ENCODE measurements at regions not wholly inside any gene's neighbourhood (a gene's known extent, or its start where the extent isn't known, plus 50 kb on each side); places are given as distances from the start of the nearest gene placed in this dataset.
"Not testable (repeated sequence)": the region's sequence is repeated elsewhere in the genome, so short reads cannot be mapped to it uniquely, and the experiment has no call there.

DNA sequence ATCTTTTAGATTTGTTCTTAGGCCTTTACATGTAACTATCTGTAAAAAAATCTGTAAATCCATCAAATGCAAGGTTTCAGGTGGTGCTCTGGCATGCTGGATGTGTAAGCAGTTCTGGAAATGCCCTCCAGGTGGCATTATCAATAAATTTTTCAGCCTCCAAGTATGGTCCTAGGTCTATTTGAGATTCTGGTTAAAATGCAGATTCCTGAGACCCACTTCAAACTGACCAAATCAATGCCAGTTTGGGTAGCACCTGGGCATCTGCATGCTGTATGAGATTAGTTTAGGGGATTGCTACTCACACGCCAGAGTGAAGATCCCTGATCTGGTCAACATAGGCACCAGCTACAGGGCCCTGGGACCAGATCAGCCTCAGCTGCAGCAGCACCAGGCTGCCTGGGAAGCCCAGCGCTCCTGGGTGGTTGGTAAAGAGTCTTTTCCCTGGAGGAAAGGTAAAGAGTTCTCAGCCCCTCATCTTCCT, 507.3 kb upstream of the CITED2 start:
- peak; percentile 21 for DNase-seq (ENCODE audit: low spot score)

- DNase-seq (ENCODE audit: low spot score), result no peak
Observed at GRCh38 chr6:139881236-139881635, 506.8 kb upstream of the CITED2 start.

GRCh38 chr6:139879823-139880356, 505.4 kb upstream of the CITED2 start:
- no peak for DNase-seq (ENCODE audit: low spot score)

DNA sequence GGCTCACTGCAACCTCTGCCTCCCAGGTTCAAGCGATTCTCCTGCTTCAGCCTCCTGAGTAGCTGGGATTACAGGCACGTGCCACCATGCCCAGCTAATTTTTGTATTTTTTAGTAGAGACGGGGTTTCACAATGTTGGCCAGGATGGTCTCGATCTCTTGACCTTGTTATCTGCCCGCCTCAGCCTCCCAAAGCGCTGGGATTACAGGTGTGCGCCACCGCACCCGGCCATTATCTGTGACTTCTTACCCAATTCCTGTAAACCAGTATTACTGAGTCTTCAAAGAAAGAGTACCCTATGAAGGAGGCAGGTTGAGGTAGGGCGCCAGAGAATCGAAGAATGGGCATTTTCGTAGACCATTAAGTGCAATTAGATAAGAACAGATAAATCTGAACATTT, 504.8 kb upstream of the CITED2 start:
- not testable (repeated sequence) for DNase-seq (ENCODE audit: low spot score)

DNA sequence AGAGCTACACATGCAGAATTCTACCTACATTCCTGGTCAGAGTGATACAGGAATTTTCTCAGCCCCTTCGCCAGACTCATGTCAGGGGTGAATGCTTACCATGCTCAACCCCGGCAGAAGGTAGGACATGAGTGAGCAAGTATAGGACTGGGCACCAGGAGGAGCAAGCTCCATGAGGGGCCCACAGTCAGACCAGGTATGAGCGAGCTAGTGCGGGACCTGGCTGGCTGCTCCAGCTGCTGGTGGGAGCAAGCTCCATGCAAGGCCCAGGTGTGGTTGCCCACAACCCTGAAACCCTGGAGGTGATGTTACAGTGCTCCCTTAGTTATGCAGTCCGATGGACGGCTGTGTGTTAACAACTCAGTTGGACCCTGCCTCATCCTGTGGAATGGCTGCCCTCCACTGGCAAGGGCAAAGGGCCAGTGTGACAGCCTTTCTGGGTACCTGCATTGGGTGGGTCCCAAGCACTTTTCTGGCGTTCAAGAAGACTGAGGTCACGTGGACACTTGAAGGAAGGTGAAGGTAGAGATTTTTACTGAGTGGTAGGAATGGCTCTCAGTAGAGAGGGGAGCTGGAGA, 503.5 kb upstream of the CITED2 start:
- DNase-seq (ENCODE audit: low spot score), result no peak

- DNase-seq (ENCODE audit: low spot score), result no peak
Observed at GRCh38 chr6:139872665-139873064, 498.2 kb upstream of the CITED2 start.

GRCh38 chr6:139871803-139872510, 497.5 kb upstream of the CITED2 start:
- no peak for DNase-seq (ENCODE audit: low spot score)

- no peak for DNase-seq (ENCODE audit: low spot score)
Observed at GRCh38 chr6:139871165-139871710, 496.8 kb upstream of the CITED2 start.

GRCh38 chr6:139868576-139868975, 494.1 kb upstream of the CITED2 start:
- no peak for DNase-seq (ENCODE audit: low spot score)

- no peak for DNase-seq (ENCODE audit: low spot score)
Observed at GRCh38 chr6:139863964-139864363, 489.5 kb upstream of the CITED2 start.

GRCh38 chr6:139863346-139863745, 488.9 kb upstream of the CITED2 start:
- no peak for DNase-seq (ENCODE audit: low spot score)

- no peak for DNase-seq (ENCODE audit: low spot score)
Observed at GRCh38 chr6:139862311-139862710, 487.9 kb upstream of the CITED2 start.

GRCh38 chr6:139860203-139860602, 485.8 kb upstream of the CITED2 start:
- DNase-seq (ENCODE audit: low spot score), result no peak

DNA sequence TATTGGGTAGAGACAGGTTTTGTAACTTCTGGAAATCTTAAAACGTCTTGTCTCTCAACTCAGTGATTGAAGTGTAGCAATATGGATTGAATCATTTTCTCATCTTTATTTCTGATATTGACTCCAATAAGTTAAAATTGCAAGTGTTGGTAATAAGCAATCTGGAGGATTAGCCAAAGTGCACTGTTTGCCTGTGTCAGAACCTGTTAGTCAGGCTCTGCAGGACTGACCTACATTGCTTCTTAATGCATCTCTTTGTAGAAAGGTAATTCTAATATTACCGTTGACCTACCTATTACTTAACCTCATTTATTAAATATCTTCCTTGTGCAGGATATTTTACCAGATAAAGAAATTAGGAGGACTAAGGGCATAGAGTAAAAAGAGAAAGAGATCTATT, 484.0 kb upstream of the CITED2 start:
- no peak for DNase-seq (ENCODE audit: low spot score)

DNA sequence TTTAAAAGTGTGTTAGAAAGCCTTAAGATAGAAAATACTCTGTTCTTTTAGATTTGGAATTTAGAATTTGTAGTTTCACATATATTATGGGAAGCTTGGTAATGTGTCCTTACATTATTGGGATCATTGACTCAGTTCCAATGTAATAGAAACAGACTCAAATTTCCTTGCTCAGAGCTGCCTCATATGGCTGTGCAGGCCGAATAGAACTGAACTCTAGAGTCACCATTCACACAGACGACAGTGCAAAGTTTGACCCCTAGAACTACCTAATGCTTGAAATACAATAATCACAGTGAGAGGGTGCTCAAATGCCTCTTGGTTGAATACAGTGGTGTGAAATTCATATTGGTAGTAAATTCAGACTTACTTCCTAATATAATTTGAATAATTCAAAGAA, 482.7 kb upstream of the CITED2 start:
- no peak for DNase-seq (ENCODE audit: low spot score)

- DNase-seq (ENCODE audit: low spot score), result no peak
Observed at GRCh38 chr6:139856562-139856961, 482.1 kb upstream of the CITED2 start.

DNA sequence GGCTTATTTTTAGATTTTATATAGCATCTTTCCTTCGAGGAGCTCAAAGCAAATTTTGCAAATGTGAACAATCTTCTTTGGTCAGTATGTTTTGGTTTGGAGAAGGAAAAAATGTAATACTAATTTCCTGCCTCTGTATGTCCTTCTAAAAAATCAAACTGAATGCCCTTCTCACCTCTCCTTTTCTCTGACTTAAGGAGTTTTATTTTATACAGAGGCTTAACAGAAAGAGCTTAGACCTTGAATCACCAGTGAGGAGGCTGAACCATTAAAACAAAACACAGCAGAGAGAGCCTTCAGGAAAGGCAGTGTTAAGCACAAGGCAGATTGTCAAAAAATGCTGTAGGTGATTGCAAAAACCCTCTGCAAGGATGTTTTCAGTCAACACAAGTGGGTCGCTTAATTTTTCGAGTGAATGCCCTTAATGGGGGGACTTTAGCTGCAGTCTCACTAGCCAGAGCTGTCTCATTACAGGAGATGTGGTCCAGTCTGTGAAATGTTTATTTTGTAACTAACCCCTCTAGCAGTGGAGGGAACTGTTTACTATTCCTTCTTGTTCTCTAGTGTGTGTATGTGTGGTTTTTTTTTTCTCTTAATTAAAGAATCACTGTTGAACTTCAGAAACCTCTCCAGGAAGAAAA, 481.3 kb upstream of the CITED2 start:
- DNase-seq (ENCODE audit: low spot score), result no peak

GRCh38 chr6:139853302-139853992, 479.0 kb upstream of the CITED2 start:
- no peak for DNase-seq (ENCODE audit: low spot score)

- DNase-seq (ENCODE audit: low spot score), result no peak
Observed at GRCh38 chr6:139852488-139853140, 478.2 kb upstream of the CITED2 start.

GRCh38 chr6:139852067-139852466, 477.6 kb upstream of the CITED2 start:
- no peak for DNase-seq (ENCODE audit: low spot score)

GRCh38 chr6:139851206-139851605, 476.8 kb upstream of the CITED2 start:
- no peak for DNase-seq (ENCODE audit: low spot score)

- DNase-seq (ENCODE audit: low spot score), result no peak
Observed at GRCh38 chr6:139850512-139850911, 476.1 kb upstream of the CITED2 start.

Data from CD4-positive, alpha-beta T cell treated with Interleukin-2 at 100 ng/mL for 4 hours (primary cell).